ENCODE measurements at regions not wholly inside any gene's neighbourhood (a gene's known extent, or its start where the extent isn't known, plus 50 kb on each side); places are given as distances from the start of the nearest gene placed in this dataset.

DNA sequence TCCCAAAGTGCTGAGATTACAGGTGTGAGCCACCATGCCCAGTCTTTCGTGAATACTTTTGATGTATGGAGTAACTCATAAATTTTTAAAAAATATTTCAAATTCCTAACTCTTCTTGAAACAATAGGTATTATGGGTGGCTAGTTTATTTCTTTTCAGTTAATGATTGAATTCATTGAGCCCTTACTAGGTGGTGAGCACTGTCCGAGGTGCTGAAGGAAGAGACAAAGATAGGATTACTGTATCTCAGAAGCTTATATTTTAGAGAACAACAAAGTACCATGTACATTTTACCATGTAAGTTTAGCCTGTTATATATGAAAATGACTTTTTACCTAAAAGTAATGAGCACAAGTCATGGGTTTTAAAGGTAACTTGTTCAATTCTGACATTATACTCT, 418.3 kb downstream of the NPIPA7 start:
- TF ChIP-seq, protein P1, sequence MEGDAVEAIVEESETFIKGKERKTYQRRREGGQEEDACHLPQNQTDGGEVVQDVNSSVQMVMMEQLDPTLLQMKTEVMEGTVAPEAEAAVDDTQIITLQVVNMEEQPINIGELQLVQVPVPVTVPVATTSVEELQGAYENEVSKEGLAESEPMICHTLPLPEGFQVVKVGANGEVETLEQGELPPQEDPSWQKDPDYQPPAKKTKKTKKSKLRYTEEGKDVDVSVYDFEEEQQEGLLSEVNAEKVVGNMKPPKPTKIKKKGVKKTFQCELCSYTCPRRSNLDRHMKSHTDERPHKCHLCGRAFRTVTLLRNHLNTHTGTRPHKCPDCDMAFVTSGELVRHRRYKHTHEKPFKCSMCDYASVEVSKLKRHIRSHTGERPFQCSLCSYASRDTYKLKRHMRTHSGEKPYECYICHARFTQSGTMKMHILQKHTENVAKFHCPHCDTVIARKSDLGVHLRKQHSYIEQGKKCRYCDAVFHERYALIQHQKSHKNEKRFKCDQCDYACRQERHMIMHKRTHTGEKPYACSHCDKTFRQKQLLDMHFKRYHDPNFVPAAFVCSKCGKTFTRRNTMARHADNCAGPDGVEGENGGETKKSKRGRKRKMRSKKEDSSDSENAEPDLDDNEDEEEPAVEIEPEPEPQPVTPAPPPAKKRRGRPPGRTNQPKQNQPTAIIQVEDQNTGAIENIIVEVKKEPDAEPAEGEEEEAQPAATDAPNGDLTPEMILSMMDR (IDR thresholded peaks at IDR 0.05; ENCODE audit: low read depth, low read length, missing input control): no peak
- TF ChIP-seq GABPA (IDR thresholded peaks at IDR 0.05 in 1 of 2, conservative IDR thresholded peaks at IDR 0.05 in 1 of 2): no peak
- TF ChIP-seq, protein P2, sequence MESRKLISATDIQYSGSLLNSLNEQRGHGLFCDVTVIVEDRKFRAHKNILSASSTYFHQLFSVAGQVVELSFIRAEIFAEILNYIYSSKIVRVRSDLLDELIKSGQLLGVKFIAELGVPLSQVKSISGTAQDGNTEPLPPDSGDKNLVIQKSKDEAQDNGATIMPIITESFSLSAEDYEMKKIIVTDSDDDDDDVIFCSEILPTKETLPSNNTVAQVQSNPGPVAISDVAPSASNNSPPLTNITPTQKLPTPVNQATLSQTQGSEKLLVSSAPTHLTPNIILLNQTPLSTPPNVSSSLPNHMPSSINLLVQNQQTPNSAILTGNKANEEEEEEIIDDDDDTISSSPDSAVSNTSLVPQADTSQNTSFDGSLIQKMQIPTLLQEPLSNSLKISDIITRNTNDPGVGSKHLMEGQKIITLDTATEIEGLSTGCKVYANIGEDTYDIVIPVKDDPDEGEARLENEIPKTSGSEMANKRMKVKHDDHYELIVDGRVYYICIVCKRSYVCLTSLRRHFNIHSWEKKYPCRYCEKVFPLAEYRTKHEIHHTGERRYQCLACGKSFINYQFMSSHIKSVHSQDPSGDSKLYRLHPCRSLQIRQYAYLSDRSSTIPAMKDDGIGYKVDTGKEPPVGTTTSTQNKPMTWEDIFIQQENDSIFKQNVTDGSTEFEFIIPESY (IDR thresholded peaks at IDR 0.05): no peak

Measured in liver (tissue), 3 donors.